Caco-2 (cell line): ENCODE measurements at regions not wholly inside any gene's neighbourhood (a gene's known extent, or its start where the extent isn't known, plus 50 kb on each side); places are given as distances from the start of the nearest gene placed in this dataset.

ENCODE experiments used
- BruUV-seq: library from RNA; stranded (reverse); fragments of 400-500 nt; replicated peaks from 2 replicates; lab custom pipeline; 2021; lab: Mats Ljungman, UMichigan
- CTCF ChIA-PET: fragments of 300-600 bp; sonication (Branson Sonifier 250); formaldehyde crosslinking; loops from one replicate; lab custom pipeline; 2022; ENCODE audit warnings: antibody characterized with exemption; lab: Charles Lee
- POLR2A ChIA-PET: fragments of 300-600 bp; sonication (Branson Sonifier 250); formaldehyde crosslinking; loops from one replicate; lab custom pipeline; 2022; ENCODE audit warnings: antibody characterized with exemption; lab: Charles Lee
- DNase-seq, 2 experiments: peaks; one replicate each; pipeline versions ENCODE4 v3.0.0 to v3.0.0-alpha.2; 2020 to 2022
- H3K27me3 ChIP-seq: replicated peaks from 2 replicates; pipeline ENCODE4 v1.6.0; 2011; ENCODE audit warnings: low read length; ENCODE audit not compliant: control insufficient read depth, insufficient read depth
- H3K36me3 ChIP-seq: 2 replicates; pipeline ENCODE4 v1.5.1; 2011; ENCODE audit warnings: low read length; ENCODE audit not compliant: control insufficient read depth, insufficient read depth
- H3K4me1 ChIP-seq: fragments of 250-450 bp; sonication (Bioruptor Pico); 2 replicates; pipeline ENCODE4 v1.5.1; 2020; ENCODE audit warnings: mild to moderate bottlenecking
- H3K4me3 ChIP-seq: 2 replicates; pipeline ENCODE4 v1.5.1; 2011; ENCODE audit warnings: low read depth, mild to moderate bottlenecking, control low read depth, low read length
- H3K9me3 ChIP-seq: fragments of 250-450 bp; sonication (Bioruptor Pico); 2 replicates; pipeline ENCODE4 v1.5.1; 2020; ENCODE audit warnings: mild to moderate bottlenecking, moderate library complexity
- H3K27ac Mint-ChIP-seq: one replicate; pipeline ENCODE4 v1.8.0; 2022; ENCODE audit warnings: mixed read lengths; ENCODE audit not compliant: unreplicated experiment
- H3K27me3 Mint-ChIP-seq: one replicate; pipeline ENCODE4 v1.8.0; 2022; ENCODE audit warnings: mixed read lengths; ENCODE audit not compliant: insufficient read depth, unreplicated experiment
- H3K36me3 Mint-ChIP-seq: one replicate; pipeline ENCODE4 v1.8.0; 2022; ENCODE audit warnings: mild to moderate bottlenecking, mixed read lengths; ENCODE audit not compliant: insufficient read depth, unreplicated experiment
- H3K4me1 Mint-ChIP-seq: one replicate; pipeline ENCODE4 v1.8.0; 2022; ENCODE audit warnings: low read depth, mixed read lengths; ENCODE audit not compliant: unreplicated experiment
- H3K4me3 Mint-ChIP-seq: one replicate; pipeline ENCODE4 v1.8.0; 2022; ENCODE audit warnings: mild to moderate bottlenecking, moderate library complexity, mixed read lengths; ENCODE audit not compliant: unreplicated experiment
- H3K9me3 Mint-ChIP-seq: one replicate; pipeline ENCODE4 v1.8.0; 2022; ENCODE audit warnings: mixed read lengths; ENCODE audit not compliant: unreplicated experiment
- intact Hi-C: fragments of 100-400 bp; cut with micrococcal nuclease; formaldehyde crosslinking; loops from one replicate; pipeline ENCODE4 v1.10.0; 2022; ENCODE audit not compliant: unreplicated experiment
- TF ChIP-seq, protein P1 (sequence below), 2 experiments: fragments of 200-600 bp in 1 of 2; IDR thresholded peaks; 1 replicate in 1 of 2; 2 replicates in 1 of 2; pipeline versions ENCODE4 v1.5.1 to v1.8.0; 2011 to 2022; ENCODE audit warnings: antibody characterized with exemption in 1 of 2, control low read depth in 1 of 2, inconsistent platforms in 1 of 2, low read depth in 1 of 2, low read length in 1 of 2, mild to moderate bottlenecking in 1 of 2, moderate library complexity in 1 of 2; ENCODE audit not compliant: insufficient read depth in 1 of 2, severe bottlenecking in 1 of 2, unreplicated experiment in 1 of 2

DNA sequence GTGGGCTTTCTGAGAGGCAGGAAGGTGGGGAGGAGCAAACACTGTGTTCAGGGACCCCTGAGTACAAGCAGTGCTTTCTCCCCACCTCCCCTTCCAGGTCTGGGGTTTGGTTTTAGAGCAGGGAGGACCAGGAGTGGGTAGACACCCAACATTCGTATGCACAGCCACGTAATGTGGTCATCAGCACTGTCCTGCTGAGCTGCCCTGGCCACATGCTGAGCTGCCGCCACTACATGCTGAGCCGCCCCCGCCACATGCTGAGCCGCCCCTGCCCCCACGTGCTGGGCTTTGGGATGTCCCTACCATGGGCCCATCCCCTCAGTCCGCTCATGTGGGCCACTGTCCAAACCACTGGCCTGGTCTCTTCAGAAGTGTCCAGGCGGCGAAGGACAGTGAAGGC lies 214.9 kb upstream of the CST7 start:
- intact Hi-C loops = no loop called here
- no TSS peak for BruUV-seq
- no peaks in the 10 kb centered on the region for H3K9me3 Mint-ChIP-seq
- DNase-seq = no peak
- no peaks in the 10 kb centered on the region for H3K27me3 ChIP-seq
- H3K4me1 ChIP-seq = no peaks in the 10 kb centered on the region
- H3K27me3 Mint-ChIP-seq = no peaks in the 10 kb centered on the region
- no peaks in the 10 kb centered on the region for H3K36me3 ChIP-seq
- no peaks in the 10 kb centered on the region for H3K36me3 Mint-ChIP-seq
- H3K9me3 ChIP-seq = no peaks in the 10 kb centered on the region
- TF ChIP-seq, protein P1, sequence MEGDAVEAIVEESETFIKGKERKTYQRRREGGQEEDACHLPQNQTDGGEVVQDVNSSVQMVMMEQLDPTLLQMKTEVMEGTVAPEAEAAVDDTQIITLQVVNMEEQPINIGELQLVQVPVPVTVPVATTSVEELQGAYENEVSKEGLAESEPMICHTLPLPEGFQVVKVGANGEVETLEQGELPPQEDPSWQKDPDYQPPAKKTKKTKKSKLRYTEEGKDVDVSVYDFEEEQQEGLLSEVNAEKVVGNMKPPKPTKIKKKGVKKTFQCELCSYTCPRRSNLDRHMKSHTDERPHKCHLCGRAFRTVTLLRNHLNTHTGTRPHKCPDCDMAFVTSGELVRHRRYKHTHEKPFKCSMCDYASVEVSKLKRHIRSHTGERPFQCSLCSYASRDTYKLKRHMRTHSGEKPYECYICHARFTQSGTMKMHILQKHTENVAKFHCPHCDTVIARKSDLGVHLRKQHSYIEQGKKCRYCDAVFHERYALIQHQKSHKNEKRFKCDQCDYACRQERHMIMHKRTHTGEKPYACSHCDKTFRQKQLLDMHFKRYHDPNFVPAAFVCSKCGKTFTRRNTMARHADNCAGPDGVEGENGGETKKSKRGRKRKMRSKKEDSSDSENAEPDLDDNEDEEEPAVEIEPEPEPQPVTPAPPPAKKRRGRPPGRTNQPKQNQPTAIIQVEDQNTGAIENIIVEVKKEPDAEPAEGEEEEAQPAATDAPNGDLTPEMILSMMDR (IDR thresholded peaks at IDR 0.05; ENCODE audit: insufficient read depth in 1 of 2, low read depth in 1 of 2, low read length in 1 of 2, severe bottlenecking in 1 of 2, unreplicated experiment in 1 of 2) = no peak
- POLR2A ChIA-PET = no interaction called here
- no peak overlapping the region for H3K4me3 ChIP-seq
- no peak overlapping the region for H3K4me3 Mint-ChIP-seq
- H3K4me1 Mint-ChIP-seq = no peaks in the 10 kb centered on the region
- H3K27ac Mint-ChIP-seq = no peak overlapping the region
- CTCF ChIA-PET = no interaction called here

DNA sequence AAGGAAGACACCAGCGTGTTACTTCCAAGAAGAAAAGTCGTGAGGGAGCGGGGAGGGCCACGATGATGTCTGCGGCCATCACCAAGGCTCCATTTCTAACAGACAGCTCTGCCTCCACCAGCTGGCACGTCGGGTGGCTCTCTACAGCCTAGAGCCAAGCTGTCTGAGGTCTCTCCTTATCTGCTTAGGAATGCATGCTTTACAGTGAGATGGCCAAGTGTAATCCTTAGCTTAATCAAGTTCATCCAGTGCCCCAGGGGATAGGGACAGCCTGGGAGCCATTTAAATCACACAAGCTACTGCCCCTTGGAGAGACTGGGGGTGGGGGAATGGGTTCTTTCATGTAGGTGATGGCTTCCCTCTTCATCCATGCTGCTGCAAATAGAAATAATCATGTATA lies 213.8 kb upstream of the CST7 start:
- H3K27me3 Mint-ChIP-seq = no peaks in the 10 kb centered on the region
- Histone ChIP-seq H3K27me3 (no peaks in the 10 kb centered on the region), H3K9me3 (no peaks in the 10 kb centered on the region), H3K4me1 (no peaks in the 10 kb centered on the region), H3K4me3 (no peak overlapping the region), H3K36me3 (no peaks in the 10 kb centered on the region)
- BruUV-seq = no TSS peak
- TF ChIP-seq, protein P1 (IDR thresholded peaks at IDR 0.05; ENCODE audit: insufficient read depth in 1 of 2, low read depth in 1 of 2, low read length in 1 of 2, severe bottlenecking in 1 of 2, unreplicated experiment in 1 of 2) = no peak
- ChIA-PET CTCF (interaction anchor here (0.5 kb wide), 1 partner anchor 1586 kb away, joined by 3 read pairs; no protein-coding TSS in a partner anchor), POLR2A (no interaction called here)
- H3K4me1 Mint-ChIP-seq = no peaks in the 10 kb centered on the region
- DNase-seq = no peak
- H3K4me3 Mint-ChIP-seq = no peak overlapping the region
- H3K27ac Mint-ChIP-seq = no peak overlapping the region
- no peaks in the 10 kb centered on the region for H3K9me3 Mint-ChIP-seq
- H3K36me3 Mint-ChIP-seq = no peaks in the 10 kb centered on the region
- intact Hi-C loops = no loop called here

DNA sequence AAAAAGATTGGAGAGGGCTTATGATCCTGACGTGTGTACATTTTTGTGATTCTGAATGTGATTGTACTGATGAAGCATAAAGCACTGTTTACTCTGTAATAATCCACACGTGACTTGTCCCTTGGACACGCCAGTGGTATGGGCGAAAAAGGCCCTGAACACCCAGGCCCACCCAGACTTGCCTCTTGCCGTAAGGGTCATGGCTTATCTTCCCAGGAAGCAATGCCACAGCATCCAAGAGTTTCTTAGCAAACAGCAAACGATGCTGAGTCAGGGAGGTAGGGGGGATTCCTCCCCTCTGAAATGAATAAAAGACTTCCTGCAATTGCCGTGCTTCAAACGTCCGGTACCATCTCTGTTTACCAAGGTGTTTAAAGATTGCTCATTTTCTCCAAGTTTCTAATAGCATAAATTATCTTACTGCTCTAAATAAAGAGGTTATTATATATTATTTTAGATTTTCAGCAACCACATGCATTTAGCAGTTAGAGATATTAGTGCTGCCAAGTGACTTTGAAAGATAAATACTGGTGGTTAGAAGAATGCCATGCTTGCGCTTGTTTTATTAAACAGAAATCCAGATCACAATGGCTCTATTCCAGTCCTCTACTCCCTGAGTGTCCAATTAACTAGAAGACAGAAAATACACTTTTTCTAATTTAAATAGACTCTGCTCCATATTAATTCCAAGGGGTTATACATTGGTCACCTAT lies 212.8 kb upstream of the CST7 start:
- peaks cover 2% of the 10 kb centered on the region for H3K27me3 Mint-ChIP-seq
- H3K9me3 Mint-ChIP-seq = no peaks in the 10 kb centered on the region
- TF ChIP-seq, protein P1 (IDR thresholded peaks at IDR 0.05; ENCODE audit: insufficient read depth in 1 of 2, low read depth in 1 of 2, low read length in 1 of 2, severe bottlenecking in 1 of 2, unreplicated experiment in 1 of 2) = no peak
- no peaks in the 10 kb centered on the region for H3K27me3 ChIP-seq
- H3K9me3 ChIP-seq = no peaks in the 10 kb centered on the region
- BruUV-seq = no TSS peak
- intact Hi-C loops = no loop called here
- ChIA-PET POLR2A (no interaction called here), CTCF (no interaction called here)
- H3K4me3 ChIP-seq = no peak overlapping the region
- H3K27ac Mint-ChIP-seq = no peak overlapping the region
- no peak overlapping the region for H3K4me3 Mint-ChIP-seq
- no peaks in the 10 kb centered on the region for H3K36me3 Mint-ChIP-seq
- H3K4me1 ChIP-seq = no peaks in the 10 kb centered on the region
- DNase-seq = no peak
- no peaks in the 10 kb centered on the region for H3K36me3 ChIP-seq
- H3K4me1 Mint-ChIP-seq = no peaks in the 10 kb centered on the region
